ENCODE measurements at regions not wholly inside any gene's neighbourhood (a gene's known extent, or its start where the extent isn't known, plus 50 kb on each side); places are given as distances from the start of the nearest gene placed in this dataset.

- peaks cover 0 to 62% (median 7%) of the 10 kb centered on the region in 10 experiments; a peak in 7 of 20 replicates for H3K4me1 ChIP-seq
- no peaks in the 10 kb centered on the region for H4K20me1 ChIP-seq
- H3K4me3 ChIP-seq: no peak overlapping the region
- peak overlapping the region in 2 of 11 experiments; percentile 6 to 48; a peak in 3 of 22 replicates for H3K4me2 ChIP-seq
- no peaks in the 10 kb centered on the region for H3K36me3 ChIP-seq
- no peaks in the 10 kb centered on the region for H3K9me3 ChIP-seq (replicated peaks in 1 of 11)
- no peak for TF ChIP-seq Cebpa-rat (IDR thresholded peaks at IDR 0.05)
- no peak overlapping the region for H3K9ac ChIP-seq
- no peaks in the 10 kb centered on the region for H3K27me3 ChIP-seq
- H3K27ac ChIP-seq: peak overlapping the region in 1 of 11 experiments; percentile 47; a peak in 1 of 22 replicates
These were observed 50.8 kb upstream of the SLC39A10 start for GRCh38 chr2:195606179-195606578.

GRCh38 chr2:195604706-195605105 lies 52.3 kb upstream of the SLC39A10 start:
- no peak overlapping the region for H3K4me3 ChIP-seq
- no peaks in the 10 kb centered on the region for H3K36me3 ChIP-seq
- H3K9me3 ChIP-seq (replicated peaks in 1 of 11): no peaks in the 10 kb centered on the region
- peaks cover 0 to 51% (median 4%) of the 10 kb centered on the region in 10 experiments; a peak in 6 of 20 replicates for H3K4me1 ChIP-seq
- H3K27me3 ChIP-seq: no peaks in the 10 kb centered on the region
- H3K4me2 ChIP-seq: peak overlapping the region in 2 of 11 experiments; percentile 16 to 53; a peak in 2 of 22 replicates
- no peak for TF ChIP-seq Cebpa-rat (IDR thresholded peaks at IDR 0.05)
- no peaks in the 10 kb centered on the region for H4K20me1 ChIP-seq
- H3K27ac ChIP-seq: no peak overlapping the region
- no peak overlapping the region for H3K9ac ChIP-seq

- no peak for TF ChIP-seq Cebpa-rat (IDR thresholded peaks at IDR 0.05)
- H3K4me1 ChIP-seq: peaks cover 0 to 44% (median 4%) of the 10 kb centered on the region in 10 experiments; a peak in 6 of 20 replicates
- H3K9me3 ChIP-seq (replicated peaks in 1 of 11): 0 out of 22 replicates have a peak, but pooled peaks cover 0 to 4% (median 0%) of the 10 kb centered on the region in 11 experiments
- H3K36me3 ChIP-seq: no peaks in the 10 kb centered on the region
- no peak overlapping the region for H3K9ac ChIP-seq
- H3K27ac ChIP-seq: no peak overlapping the region
- H3K4me2 ChIP-seq: peak overlapping the region in 2 of 11 experiments; percentile 16 to 53; a peak in 4 of 22 replicates
- H3K4me3 ChIP-seq: no peak overlapping the region
- no peaks in the 10 kb centered on the region for H4K20me1 ChIP-seq
- no peaks in the 10 kb centered on the region for H3K27me3 ChIP-seq
These were observed 53.0 kb upstream of the SLC39A10 start for GRCh38 chr2:195603998-195604397.

GRCh38 chr2:195603408-195603807 lies 53.6 kb upstream of the SLC39A10 start:
- Histone ChIP-seq H3K27me3 (no peaks in the 10 kb centered on the region), H3K4me2 (no peak overlapping the region), H3K27ac (no peak overlapping the region), H3K4me3 (no peak overlapping the region), H3K9ac (no peak overlapping the region), H3K9me3 (replicated peaks in 1 of 11) (peaks cover 0 to 9% (median 5%) of the 10 kb centered on the region in 11 experiments; a peak in 6 of 22 replicates), H4K20me1 (no peaks in the 10 kb centered on the region), H3K36me3 (no peaks in the 10 kb centered on the region), H3K4me1 (peaks cover 0 to 40% (median 4%) of the 10 kb centered on the region in 10 experiments; a peak in 5 of 20 replicates)
- no peak for TF ChIP-seq Cebpa-rat (IDR thresholded peaks at IDR 0.05)

- H3K4me2 ChIP-seq: no peak overlapping the region
- H3K27me3 ChIP-seq: no peaks in the 10 kb centered on the region
- H3K9ac ChIP-seq: no peak overlapping the region
- no peak overlapping the region for H3K27ac ChIP-seq
- no peak overlapping the region for H3K4me3 ChIP-seq
- no peaks in the 10 kb centered on the region for H4K20me1 ChIP-seq
- no peaks in the 10 kb centered on the region for H3K36me3 ChIP-seq
- H3K9me3 ChIP-seq (replicated peaks in 1 of 11): peaks cover 0 to 16% (median 10%) of the 10 kb centered on the region in 11 experiments; a peak in 9 of 22 replicates
- peaks cover 0 to 40% (median 4%) of the 10 kb centered on the region in 10 experiments; a peak in 5 of 20 replicates for H3K4me1 ChIP-seq
- no peak for TF ChIP-seq Cebpa-rat (IDR thresholded peaks at IDR 0.05)
These were observed 54.3 kb upstream of the SLC39A10 start for GRCh38 chr2:195602687-195603086.

GRCh38 chr2:195601361-195601760 lies 55.7 kb upstream of the SLC39A10 start:
- H3K36me3 ChIP-seq: no peaks in the 10 kb centered on the region
- H3K27ac ChIP-seq: peak overlapping the region in 2 of 11 experiments; percentile 8 to 17; a peak in 2 of 22 replicates
- H3K27me3 ChIP-seq: no peaks in the 10 kb centered on the region
- H3K4me1 ChIP-seq: peaks cover 4 to 42% (median 8%) of the 10 kb centered on the region in 10 experiments; a peak in 13 of 20 replicates
- H4K20me1 ChIP-seq: no peaks in the 10 kb centered on the region
- H3K4me2 ChIP-seq: peak overlapping the region in 2 of 11 experiments; percentile 28 to 30; a peak in 5 of 22 replicates
- peaks cover 0 to 17% (median 13%) of the 10 kb centered on the region in 11 experiments; a peak in 16 of 22 replicates for H3K9me3 ChIP-seq (replicated peaks in 1 of 11)
- no peak overlapping the region for H3K4me3 ChIP-seq
- H3K9ac ChIP-seq: peak overlapping the region in 1 of 11 experiments; percentile 14; a peak in 1 of 22 replicates
- no peak for TF ChIP-seq Cebpa-rat (IDR thresholded peaks at IDR 0.05)

GRCh38 chr2:195600778-195601177 lies 56.2 kb upstream of the SLC39A10 start:
- Histone ChIP-seq H3K9ac (no peak overlapping the region), H3K4me3 (no peak overlapping the region), H3K9me3 (replicated peaks in 1 of 11) (peaks cover 0 to 22% (median 17%) of the 10 kb centered on the region in 11 experiments; a peak in 18 of 22 replicates), H4K20me1 (no peaks in the 10 kb centered on the region), H3K4me2 (no peak overlapping the region), H3K36me3 (no peaks in the 10 kb centered on the region), H3K27ac (no peak overlapping the region; a peak in 1 of 22 replicates), H3K4me1 (peaks cover 7 to 43% (median 12%) of the 10 kb centered on the region in 10 experiments; a peak in 15 of 20 replicates), H3K27me3 (no peaks in the 10 kb centered on the region)
- no peak for TF ChIP-seq Cebpa-rat (IDR thresholded peaks at IDR 0.05)

- H3K4me3 ChIP-seq: no peak overlapping the region
- H4K20me1 ChIP-seq: no peaks in the 10 kb centered on the region
- H3K4me1 ChIP-seq: peaks cover 24 to 43% (median 29%) of the 10 kb centered on the region in 10 experiments; a peak in 19 of 20 replicates
- no peaks in the 10 kb centered on the region for H3K36me3 ChIP-seq
- H3K9me3 ChIP-seq (replicated peaks in 1 of 11): peaks cover 6 to 32% (median 24%) of the 10 kb centered on the region in 11 experiments; a peak in 20 of 22 replicates
- no peaks in the 10 kb centered on the region for H3K27me3 ChIP-seq
- no peak overlapping the region for H3K9ac ChIP-seq
- H3K4me2 ChIP-seq: peak overlapping the region in 6 of 11 experiments; percentile 0 to 62 (median 29); a peak in 6 of 22 replicates
- TF ChIP-seq Cebpa-rat (IDR thresholded peaks at IDR 0.05): no peak
- no peak overlapping the region; a peak in 1 of 22 replicates for H3K27ac ChIP-seq
These were observed 60.2 kb upstream of the SLC39A10 start for GRCh38 chr2:195596840-195597239.

- peak overlapping the region in 9 of 11 experiments; percentile 1 to 81 (median 46); a peak in 11 of 22 replicates for H3K4me2 ChIP-seq
- H3K4me3 ChIP-seq: no peak overlapping the region
- peak overlapping the region in 5 of 11 experiments; percentile 24 to 45 (median 43); a peak in 6 of 22 replicates for H3K27ac ChIP-seq
- H3K27me3 ChIP-seq: no peaks in the 10 kb centered on the region
- no peaks in the 10 kb centered on the region for H4K20me1 ChIP-seq
- no peak for TF ChIP-seq Cebpa-rat (IDR thresholded peaks at IDR 0.05)
- H3K4me1 ChIP-seq: peaks cover 22 to 43% (median 29%) of the 10 kb centered on the region in 10 experiments; a peak in 19 of 20 replicates
- no peaks in the 10 kb centered on the region for H3K36me3 ChIP-seq
- H3K9ac ChIP-seq: no peak overlapping the region
- peaks cover 6 to 32% (median 24%) of the 10 kb centered on the region in 11 experiments; a peak in 20 of 22 replicates for H3K9me3 ChIP-seq (replicated peaks in 1 of 11)
These were observed 61.2 kb upstream of the SLC39A10 start for GRCh38 chr2:195595825-195596224.
